GM12865 (cell line): ENCODE measurements at regions not wholly inside any gene's neighbourhood (a gene's known extent, or its start where the extent isn't known, plus 50 kb on each side); places are given as distances from the start of the nearest gene placed in this dataset.

Source experiments
- DNase-seq: peaks from one replicate; pipeline ENCODE4 v3.0.0; 2010; ENCODE audit warnings: low read depth
- H3K4me3 ChIP-seq: 2 replicates; pipeline ENCODE4 v1.5.1; 2011; ENCODE audit warnings: mild to moderate bottlenecking, low read depth, low read length, control low read depth
- CTCF ChIP-seq: IDR thresholded peaks from 2 replicates; pipeline ENCODE4 v1.5.1; 2011; ENCODE audit warnings: low read length, control low read depth, low read depth, inconsistent platforms; ENCODE audit not compliant: insufficient read depth; ENCODE audit errors: missing control alignments

GRCh38 chr5:158373608-158374395 lies 514.9 kb upstream of the CLINT1 start:
- H3K4me3 ChIP-seq = no peak overlapping the region
- no peak for DNase-seq
- no peak for TF ChIP-seq CTCF

- TF ChIP-seq CTCF = no peak
- DNase-seq = no peak
- no peak overlapping the region for H3K4me3 ChIP-seq
Measured at GRCh38 chr5:158369241-158369640, 510.3 kb upstream of the CLINT1 start.

GRCh38 chr5:158368686-158369085 lies 509.7 kb upstream of the CLINT1 start:
- no peak overlapping the region for H3K4me3 ChIP-seq
- no peak for DNase-seq
- no peak for TF ChIP-seq CTCF

GRCh38 chr5:158364367-158364766 lies 505.4 kb upstream of the CLINT1 start:
- no peak for TF ChIP-seq CTCF
- DNase-seq = no peak
- H3K4me3 ChIP-seq = no peak overlapping the region

GRCh38 chr5:158354958-158355357 lies 496.0 kb upstream of the CLINT1 start:
- peak; percentile 3 for DNase-seq
- no peak for TF ChIP-seq CTCF
- H3K4me3 ChIP-seq = no peak overlapping the region

- no peak for DNase-seq
- H3K4me3 ChIP-seq = no peak overlapping the region
- no peak for TF ChIP-seq CTCF
Measured at GRCh38 chr5:158351485-158352125, 492.7 kb upstream of the CLINT1 start.
